ENCODE measurements at regions not wholly inside any gene's neighbourhood (a gene's known extent, or its start where the extent isn't known, plus 50 kb on each side); places are given as distances from the start of the nearest gene placed in this dataset.
A peak's percentile ranks its signal among the peaks of the same experiment; 100 is the strongest.

GRCh38 chr10:94279835-94280709 is 82.7 kb downstream of the NOC3L start:
- no peak overlapping the region for H3K27ac ChIP-seq (ENCODE audit: low read depth, low read length, poor library complexity, severe bottlenecking)
- H3K4me1 ChIP-seq (ENCODE audit: insufficient read depth, low read length, poor library complexity, severe bottlenecking), result no peaks in the 10 kb centered on the region
- intact Hi-C loops (cut with micrococcal nuclease; ENCODE audit: unreplicated experiment), result loop anchor here (1.0 to 5.0 kb wide), 2 partner anchors 37 to 164 kb away; no protein-coding TSS in a partner anchor
- POLR2A ChIA-PET (ENCODE audit: low non-redundant PET), result no interaction called here
- no peaks in the 10 kb centered on the region for H3K9me3 ChIP-seq (ENCODE audit: low read depth, low read length, poor library complexity, severe bottlenecking)
- TF ChIP-seq, protein P1, sequence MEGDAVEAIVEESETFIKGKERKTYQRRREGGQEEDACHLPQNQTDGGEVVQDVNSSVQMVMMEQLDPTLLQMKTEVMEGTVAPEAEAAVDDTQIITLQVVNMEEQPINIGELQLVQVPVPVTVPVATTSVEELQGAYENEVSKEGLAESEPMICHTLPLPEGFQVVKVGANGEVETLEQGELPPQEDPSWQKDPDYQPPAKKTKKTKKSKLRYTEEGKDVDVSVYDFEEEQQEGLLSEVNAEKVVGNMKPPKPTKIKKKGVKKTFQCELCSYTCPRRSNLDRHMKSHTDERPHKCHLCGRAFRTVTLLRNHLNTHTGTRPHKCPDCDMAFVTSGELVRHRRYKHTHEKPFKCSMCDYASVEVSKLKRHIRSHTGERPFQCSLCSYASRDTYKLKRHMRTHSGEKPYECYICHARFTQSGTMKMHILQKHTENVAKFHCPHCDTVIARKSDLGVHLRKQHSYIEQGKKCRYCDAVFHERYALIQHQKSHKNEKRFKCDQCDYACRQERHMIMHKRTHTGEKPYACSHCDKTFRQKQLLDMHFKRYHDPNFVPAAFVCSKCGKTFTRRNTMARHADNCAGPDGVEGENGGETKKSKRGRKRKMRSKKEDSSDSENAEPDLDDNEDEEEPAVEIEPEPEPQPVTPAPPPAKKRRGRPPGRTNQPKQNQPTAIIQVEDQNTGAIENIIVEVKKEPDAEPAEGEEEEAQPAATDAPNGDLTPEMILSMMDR (conservative IDR thresholded peaks at IDR 0.05; ENCODE audit: low read depth, low read length), result peak; percentile 95
- TF ChIP-seq EZH2 (IDR thresholded peaks at IDR 0.05; ENCODE audit: borderline replicate concordance, low read depth, low read length, poor library complexity, severe bottlenecking), result no peak
- H3K27me3 ChIP-seq (replicated peaks; ENCODE audit: insufficient read depth, low read depth, low read length, poor library complexity), result no peaks in the 10 kb centered on the region
- CTCF ChIA-PET, result interaction anchor here (0.5 kb wide), 1 partner anchor 30 kb away, joined by 5 read pairs; no protein-coding TSS in a partner anchor
- peak; percentile 59 for DNase-seq (ENCODE audit: low spot score)
- H3K4me3 ChIP-seq (ENCODE audit: low read depth, low read length, poor library complexity, severe bottlenecking), result no peak overlapping the region
- no peaks in the 10 kb centered on the region for H3K36me3 ChIP-seq (ENCODE audit: insufficient read depth, low read length, poor library complexity, severe bottlenecking)
- no TSS peak for BruUV-seq (replicated peaks)

DNA sequence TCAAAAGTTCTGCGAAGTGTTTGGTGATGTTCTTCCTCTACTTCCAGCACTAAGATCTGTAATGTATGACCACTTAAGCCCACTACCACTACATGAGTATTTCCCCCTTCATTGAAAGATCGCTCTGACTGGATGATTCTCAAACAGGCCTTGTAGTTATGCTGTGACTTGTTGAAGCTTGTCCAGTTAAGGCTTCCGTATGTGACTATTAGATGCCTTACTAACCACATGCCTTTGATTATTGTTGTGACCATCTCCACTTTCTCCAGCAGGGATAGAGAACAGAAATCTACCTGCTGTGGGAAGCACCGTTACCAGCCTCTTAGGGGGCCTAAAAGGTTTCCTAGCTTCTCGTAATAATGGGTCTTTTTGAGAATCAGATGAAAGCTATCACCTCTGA is 81.1 kb downstream of the NOC3L start:
- H3K4me1 ChIP-seq (ENCODE audit: insufficient read depth, low read length, poor library complexity, severe bottlenecking), result no peaks in the 10 kb centered on the region
- H3K9me3 ChIP-seq (ENCODE audit: low read depth, low read length, poor library complexity, severe bottlenecking), result no peaks in the 10 kb centered on the region
- no peak overlapping the region for H3K4me3 ChIP-seq (ENCODE audit: low read depth, low read length, poor library complexity, severe bottlenecking)
- intact Hi-C loops (cut with micrococcal nuclease; ENCODE audit: unreplicated experiment), result loop anchor here (2.0 to 5.0 kb wide), 2 partner anchors 21 to 36 kb away; no protein-coding TSS in a partner anchor
- no peak overlapping the region for H3K27ac ChIP-seq (ENCODE audit: low read depth, low read length, poor library complexity, severe bottlenecking)
- H3K27me3 ChIP-seq (replicated peaks; ENCODE audit: insufficient read depth, low read depth, low read length, poor library complexity), result no peaks in the 10 kb centered on the region
- TF ChIP-seq, protein P1 (conservative IDR thresholded peaks at IDR 0.05; ENCODE audit: low read depth, low read length), result no peak
- no peak for TF ChIP-seq EZH2 (IDR thresholded peaks at IDR 0.05; ENCODE audit: borderline replicate concordance, low read depth, low read length, poor library complexity, severe bottlenecking)
- no peaks in the 10 kb centered on the region for H3K36me3 ChIP-seq (ENCODE audit: insufficient read depth, low read length, poor library complexity, severe bottlenecking)
- ChIA-PET POLR2A (ENCODE audit: low non-redundant PET) (no interaction called here), CTCF (no interaction called here)
- no TSS peak for BruUV-seq (replicated peaks)
- DNase-seq (ENCODE audit: low spot score), result no peak

GRCh38 chr10:94282369-94282768 is 80.4 kb downstream of the NOC3L start:
- ChIA-PET CTCF (no interaction called here), POLR2A (ENCODE audit: low non-redundant PET) (no interaction called here)
- no peaks in the 10 kb centered on the region for H3K9me3 ChIP-seq (ENCODE audit: low read depth, low read length, poor library complexity, severe bottlenecking)
- intact Hi-C loops (cut with micrococcal nuclease; ENCODE audit: unreplicated experiment), result loop anchor here (2.0 to 5.0 kb wide), 2 partner anchors 20 to 35 kb away; no protein-coding TSS in a partner anchor
- no peaks in the 10 kb centered on the region for H3K27me3 ChIP-seq (replicated peaks; ENCODE audit: insufficient read depth, low read depth, low read length, poor library complexity)
- H3K4me3 ChIP-seq (ENCODE audit: low read depth, low read length, poor library complexity, severe bottlenecking), result no peak overlapping the region
- DNase-seq (ENCODE audit: low spot score), result no peak
- BruUV-seq (replicated peaks), result no TSS peak
- no peaks in the 10 kb centered on the region for H3K4me1 ChIP-seq (ENCODE audit: insufficient read depth, low read length, poor library complexity, severe bottlenecking)
- no peaks in the 10 kb centered on the region for H3K36me3 ChIP-seq (ENCODE audit: insufficient read depth, low read length, poor library complexity, severe bottlenecking)
- TF ChIP-seq, protein P1 (conservative IDR thresholded peaks at IDR 0.05; ENCODE audit: low read depth, low read length), result no peak
- no peak for TF ChIP-seq EZH2 (IDR thresholded peaks at IDR 0.05; ENCODE audit: borderline replicate concordance, low read depth, low read length, poor library complexity, severe bottlenecking)
- H3K27ac ChIP-seq (ENCODE audit: low read depth, low read length, poor library complexity, severe bottlenecking), result no peak overlapping the region
